ENCODE measurements at regions not wholly inside any gene's neighbourhood (a gene's known extent, or its start where the extent isn't known, plus 50 kb on each side); places are given as distances from the start of the nearest gene placed in this dataset.

DNA sequence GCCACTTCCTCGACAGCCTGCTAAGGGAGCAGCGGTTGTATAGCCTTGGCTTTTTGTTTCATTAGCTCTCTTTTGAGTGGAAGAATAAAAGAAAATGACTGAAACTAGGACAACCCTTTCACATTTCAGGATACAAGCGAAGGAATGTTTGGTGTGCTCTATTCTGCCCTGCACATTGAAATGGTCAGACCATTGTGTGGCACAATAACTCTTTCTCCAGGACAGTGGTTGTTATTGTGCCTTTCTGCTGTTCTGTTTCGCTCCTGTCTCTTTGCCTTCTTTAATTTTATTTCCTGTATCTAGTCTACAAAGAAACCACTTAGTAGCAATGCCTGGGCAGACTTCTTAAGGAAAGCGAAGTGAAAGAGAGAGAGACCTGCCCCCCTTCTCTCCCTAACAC is 473.7 kb downstream of the GBA3 start:
- Histone ChIP-seq H3K4me3 (ENCODE audit: low read length) (no peak overlapping the region), H3K9me2 (ENCODE audit: insufficient read depth, low read length) (no peaks in the 10 kb centered on the region), H3F3A (ENCODE audit: insufficient read depth, low read length, poor library complexity, severe bottlenecking) (no peaks in the 10 kb centered on the region), H3K27me3 (ENCODE audit: insufficient read depth, low read depth, low read length) (no peaks in the 10 kb centered on the region), H2AFZ (ENCODE audit: low read depth, low read length) (no peak overlapping the region), H3K27ac (ENCODE audit: low read length) (no peak overlapping the region), H3K9ac (ENCODE audit: low read length) (no peak overlapping the region), H4K20me1 (ENCODE audit: insufficient read depth) (no peaks in the 10 kb centered on the region), H3K9me3 (ENCODE audit: low read length) (no peaks in the 10 kb centered on the region), H3K36me3 (ENCODE audit: insufficient read depth, low read length) (no peaks in the 10 kb centered on the region), H3K4me2 (ENCODE audit: low read length) (no peak overlapping the region), H3K79me2 (replicated peaks; ENCODE audit: insufficient read depth, low read length) (no peaks in the 10 kb centered on the region)
- TF ChIP-seq SMC3 (conservative IDR thresholded peaks at IDR 0.05; ENCODE audit: poor library complexity) (no peak), MXI1 (conservative IDR thresholded peaks at IDR 0.05; ENCODE audit: poor library complexity, severe bottlenecking) (no peak), RAD21 (conservative IDR thresholded peaks at IDR 0.05) (no peak), TAF1 (IDR thresholded peaks at IDR 0.05; ENCODE audit: low read depth) (no peak), EP300 (conservative IDR thresholded peaks at IDR 0.05; ENCODE audit: poor library complexity, severe bottlenecking) (no peak), EZH2 (IDR thresholded peaks at IDR 0.05; ENCODE audit: borderline replicate concordance, insufficient read depth, low read length, poor library complexity, severe bottlenecking) (no peak), POLR2AphosphoS5 (IDR thresholded peaks at IDR 0.05) (no peak)
- TF ChIP-seq, protein P1, sequence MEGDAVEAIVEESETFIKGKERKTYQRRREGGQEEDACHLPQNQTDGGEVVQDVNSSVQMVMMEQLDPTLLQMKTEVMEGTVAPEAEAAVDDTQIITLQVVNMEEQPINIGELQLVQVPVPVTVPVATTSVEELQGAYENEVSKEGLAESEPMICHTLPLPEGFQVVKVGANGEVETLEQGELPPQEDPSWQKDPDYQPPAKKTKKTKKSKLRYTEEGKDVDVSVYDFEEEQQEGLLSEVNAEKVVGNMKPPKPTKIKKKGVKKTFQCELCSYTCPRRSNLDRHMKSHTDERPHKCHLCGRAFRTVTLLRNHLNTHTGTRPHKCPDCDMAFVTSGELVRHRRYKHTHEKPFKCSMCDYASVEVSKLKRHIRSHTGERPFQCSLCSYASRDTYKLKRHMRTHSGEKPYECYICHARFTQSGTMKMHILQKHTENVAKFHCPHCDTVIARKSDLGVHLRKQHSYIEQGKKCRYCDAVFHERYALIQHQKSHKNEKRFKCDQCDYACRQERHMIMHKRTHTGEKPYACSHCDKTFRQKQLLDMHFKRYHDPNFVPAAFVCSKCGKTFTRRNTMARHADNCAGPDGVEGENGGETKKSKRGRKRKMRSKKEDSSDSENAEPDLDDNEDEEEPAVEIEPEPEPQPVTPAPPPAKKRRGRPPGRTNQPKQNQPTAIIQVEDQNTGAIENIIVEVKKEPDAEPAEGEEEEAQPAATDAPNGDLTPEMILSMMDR (IDR thresholded peaks at IDR 0.05; ENCODE audit: poor library complexity, severe bottlenecking) = no peak
- TF ChIP-seq, protein P2, sequence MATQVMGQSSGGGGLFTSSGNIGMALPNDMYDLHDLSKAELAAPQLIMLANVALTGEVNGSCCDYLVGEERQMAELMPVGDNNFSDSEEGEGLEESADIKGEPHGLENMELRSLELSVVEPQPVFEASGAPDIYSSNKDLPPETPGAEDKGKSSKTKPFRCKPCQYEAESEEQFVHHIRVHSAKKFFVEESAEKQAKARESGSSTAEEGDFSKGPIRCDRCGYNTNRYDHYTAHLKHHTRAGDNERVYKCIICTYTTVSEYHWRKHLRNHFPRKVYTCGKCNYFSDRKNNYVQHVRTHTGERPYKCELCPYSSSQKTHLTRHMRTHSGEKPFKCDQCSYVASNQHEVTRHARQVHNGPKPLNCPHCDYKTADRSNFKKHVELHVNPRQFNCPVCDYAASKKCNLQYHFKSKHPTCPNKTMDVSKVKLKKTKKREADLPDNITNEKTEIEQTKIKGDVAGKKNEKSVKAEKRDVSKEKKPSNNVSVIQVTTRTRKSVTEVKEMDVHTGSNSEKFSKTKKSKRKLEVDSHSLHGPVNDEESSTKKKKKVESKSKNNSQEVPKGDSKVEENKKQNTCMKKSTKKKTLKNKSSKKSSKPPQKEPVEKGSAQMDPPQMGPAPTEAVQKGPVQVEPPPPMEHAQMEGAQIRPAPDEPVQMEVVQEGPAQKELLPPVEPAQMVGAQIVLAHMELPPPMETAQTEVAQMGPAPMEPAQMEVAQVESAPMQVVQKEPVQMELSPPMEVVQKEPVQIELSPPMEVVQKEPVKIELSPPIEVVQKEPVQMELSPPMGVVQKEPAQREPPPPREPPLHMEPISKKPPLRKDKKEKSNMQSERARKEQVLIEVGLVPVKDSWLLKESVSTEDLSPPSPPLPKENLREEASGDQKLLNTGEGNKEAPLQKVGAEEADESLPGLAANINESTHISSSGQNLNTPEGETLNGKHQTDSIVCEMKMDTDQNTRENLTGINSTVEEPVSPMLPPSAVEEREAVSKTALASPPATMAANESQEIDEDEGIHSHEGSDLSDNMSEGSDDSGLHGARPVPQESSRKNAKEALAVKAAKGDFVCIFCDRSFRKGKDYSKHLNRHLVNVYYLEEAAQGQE (IDR thresholded peaks at IDR 0.05; ENCODE audit: borderline replicate concordance) = no peak

DNA sequence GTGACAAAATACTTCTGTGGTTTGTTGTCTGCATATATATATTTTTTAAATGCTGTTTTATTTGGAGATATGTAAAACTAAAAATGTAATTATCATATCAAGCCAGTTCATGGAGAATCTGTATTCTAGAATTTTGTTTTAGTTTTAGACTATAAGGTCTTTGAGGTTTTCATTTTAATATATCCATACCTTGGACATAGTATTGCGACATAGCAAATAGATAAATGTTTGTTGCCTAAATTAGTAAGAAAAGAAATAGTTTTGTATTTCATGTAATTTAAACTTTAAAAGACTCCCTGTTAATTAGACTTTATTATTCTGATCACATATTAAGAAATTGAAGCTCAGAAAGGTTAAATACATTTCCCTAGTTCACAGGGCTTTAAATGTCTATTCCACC is 472.9 kb downstream of the GBA3 start:
- H3F3A ChIP-seq (ENCODE audit: insufficient read depth, low read length, poor library complexity, severe bottlenecking) = no peaks in the 10 kb centered on the region
- no peak overlapping the region for H3K27ac ChIP-seq (ENCODE audit: low read length)
- no peak overlapping the region for H3K4me2 ChIP-seq (ENCODE audit: low read length)
- no peaks in the 10 kb centered on the region for H3K9me2 ChIP-seq (ENCODE audit: insufficient read depth, low read length)
- no peaks in the 10 kb centered on the region for H3K27me3 ChIP-seq (ENCODE audit: insufficient read depth, low read depth, low read length)
- TF ChIP-seq, protein P1 (IDR thresholded peaks at IDR 0.05; ENCODE audit: poor library complexity, severe bottlenecking) = no peak
- TF ChIP-seq MXI1 (conservative IDR thresholded peaks at IDR 0.05; ENCODE audit: poor library complexity, severe bottlenecking) = no peak
- TF ChIP-seq SMC3 (conservative IDR thresholded peaks at IDR 0.05; ENCODE audit: poor library complexity) = no peak
- no peak for TF ChIP-seq EZH2 (IDR thresholded peaks at IDR 0.05; ENCODE audit: borderline replicate concordance, insufficient read depth, low read length, poor library complexity, severe bottlenecking)
- TF ChIP-seq EP300 (conservative IDR thresholded peaks at IDR 0.05; ENCODE audit: poor library complexity, severe bottlenecking) = no peak
- H3K79me2 ChIP-seq (replicated peaks; ENCODE audit: insufficient read depth, low read length) = no peaks in the 10 kb centered on the region
- no peaks in the 10 kb centered on the region for H3K36me3 ChIP-seq (ENCODE audit: insufficient read depth, low read length)
- no peaks in the 10 kb centered on the region for H4K20me1 ChIP-seq (ENCODE audit: insufficient read depth)
- no peak overlapping the region for H2AFZ ChIP-seq (ENCODE audit: low read depth, low read length)
- no peak overlapping the region for H3K4me3 ChIP-seq (ENCODE audit: low read length)
- no peak overlapping the region for H3K9ac ChIP-seq (ENCODE audit: low read length)
- H3K9me3 ChIP-seq (ENCODE audit: low read length) = no peaks in the 10 kb centered on the region

Measured in neural cell (in vitro differentiated cells).